Keratinocyte (primary cell): ENCODE measurements at regions not wholly inside any gene's neighbourhood (a gene's known extent, or its start where the extent isn't known, plus 50 kb on each side); places are given as distances from the start of the nearest gene placed in this dataset.

Experiments
- EZH2 ChIP-seq: IDR thresholded peaks from one replicate; pipeline ENCODE4 v1.6.1; 2012; ENCODE audit warnings: inconsistent platforms, mild to moderate bottlenecking, low read length, moderate library complexity
- TF ChIP-seq, protein P1 (sequence below), 3 experiments: IDR thresholded peaks in 1 of 3; conservative IDR thresholded peaks in 1 of 3; optimal IDR thresholded peaks in 1 of 3; 2 replicates in 2 of 3; 3 replicates in 1 of 3; pipeline versions ENCODE3 to v1.5.1; 2011; ENCODE audit warnings: low read length in 3 of 3, mild to moderate bottlenecking in 3 of 3, moderate library complexity in 2 of 3, control low read depth in 1 of 3, inconsistent platforms in 1 of 3; ENCODE audit not compliant: insufficient read depth in 2 of 3; ENCODE audit errors: extremely low read depth in 1 of 3

DNA sequence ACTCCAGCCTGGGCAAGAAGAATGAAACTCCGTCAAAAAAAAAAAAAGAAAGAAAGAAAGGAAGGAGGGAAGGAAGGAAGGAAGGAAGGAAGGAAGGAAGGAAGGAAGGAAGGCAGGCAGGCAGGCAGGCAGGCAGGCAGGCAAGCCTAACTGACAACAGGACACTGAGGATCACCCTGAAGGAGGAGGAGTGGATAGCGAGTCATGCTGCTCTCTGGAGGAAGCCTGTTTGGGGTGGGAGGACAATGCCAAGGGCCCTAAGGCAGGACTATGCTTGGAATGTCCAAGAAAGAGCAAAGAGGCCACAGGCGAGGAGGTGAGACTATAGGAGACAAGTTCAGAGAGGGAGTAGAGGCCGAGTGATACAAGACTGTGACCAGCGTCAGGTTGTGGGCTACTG lies 107.0 kb upstream of the PARD3 start:
- TF ChIP-seq, protein P1, sequence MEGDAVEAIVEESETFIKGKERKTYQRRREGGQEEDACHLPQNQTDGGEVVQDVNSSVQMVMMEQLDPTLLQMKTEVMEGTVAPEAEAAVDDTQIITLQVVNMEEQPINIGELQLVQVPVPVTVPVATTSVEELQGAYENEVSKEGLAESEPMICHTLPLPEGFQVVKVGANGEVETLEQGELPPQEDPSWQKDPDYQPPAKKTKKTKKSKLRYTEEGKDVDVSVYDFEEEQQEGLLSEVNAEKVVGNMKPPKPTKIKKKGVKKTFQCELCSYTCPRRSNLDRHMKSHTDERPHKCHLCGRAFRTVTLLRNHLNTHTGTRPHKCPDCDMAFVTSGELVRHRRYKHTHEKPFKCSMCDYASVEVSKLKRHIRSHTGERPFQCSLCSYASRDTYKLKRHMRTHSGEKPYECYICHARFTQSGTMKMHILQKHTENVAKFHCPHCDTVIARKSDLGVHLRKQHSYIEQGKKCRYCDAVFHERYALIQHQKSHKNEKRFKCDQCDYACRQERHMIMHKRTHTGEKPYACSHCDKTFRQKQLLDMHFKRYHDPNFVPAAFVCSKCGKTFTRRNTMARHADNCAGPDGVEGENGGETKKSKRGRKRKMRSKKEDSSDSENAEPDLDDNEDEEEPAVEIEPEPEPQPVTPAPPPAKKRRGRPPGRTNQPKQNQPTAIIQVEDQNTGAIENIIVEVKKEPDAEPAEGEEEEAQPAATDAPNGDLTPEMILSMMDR (optimal IDR thresholded peaks at IDR 0.05 in 1 of 3, IDR thresholded peaks at IDR 0.05 in 1 of 3, conservative IDR thresholded peaks at IDR 0.05 in 1 of 3; ENCODE audit: extremely low read depth in 1 of 3, insufficient read depth in 2 of 3, low read length in 3 of 3), result no peak
- no peak for TF ChIP-seq EZH2
